Lower leg skin (tissue), 4 donors: ENCODE measurements at regions not wholly inside any gene's neighbourhood (a gene's known extent, or its start where the extent isn't known, plus 50 kb on each side); places are given as distances from the start of the nearest gene placed in this dataset.
"Not testable (repeated sequence)": the region's sequence is repeated elsewhere in the genome, so short reads cannot be mapped to it uniquely, and the experiment has no call there.

Experiments used
- DNase-seq, 2 donors: peaks; one replicate each; pipeline ENCODE4 v3.0.0-alpha.2; 2019; ENCODE audit warnings: low spot score in 2 of 2
- H3K4me3 ChIP-seq: fragments of 200-600 bp; sonication (generic); 2 replicates; pipeline ENCODE4 v1.5.1; 2017; ENCODE audit warnings: mild to moderate bottlenecking, low read depth; ENCODE audit not compliant: poor library complexity, severe bottlenecking
- POLR2A ChIP-seq, 2 donors: fragments of 450-650 bp; IDR thresholded peaks; one replicate each; pipeline ENCODE4 v1.6.1; 2016 to 2017; ENCODE audit warnings: antibody characterized with exemption in 2 of 2, mild to moderate bottlenecking in 1 of 2, moderate library complexity in 1 of 2
- WGBS, 2 donors: methylation state at CpG; one replicate each; pipeline ENCODE4 v1.1.5; 2018; 5-methylcytosine and 5-hydroxymethylcytosine counted together
- intact Hi-C: fragments of 100-400 bp; cut with DNase I; formaldehyde crosslinking; loops from one replicate; pipeline ENCODE4 v1.15.0; 2023; ENCODE audit warnings: low total_unique reads
- TF ChIP-seq, protein P1 (sequence below), 3 donors: fragments of 450-650 bp; IDR thresholded peaks; one replicate each; pipeline ENCODE4 v1.5.1; 2016; ENCODE audit warnings: antibody characterized with exemption in 3 of 3, mild to moderate bottlenecking in 3 of 3, moderate library complexity in 2 of 3

DNA sequence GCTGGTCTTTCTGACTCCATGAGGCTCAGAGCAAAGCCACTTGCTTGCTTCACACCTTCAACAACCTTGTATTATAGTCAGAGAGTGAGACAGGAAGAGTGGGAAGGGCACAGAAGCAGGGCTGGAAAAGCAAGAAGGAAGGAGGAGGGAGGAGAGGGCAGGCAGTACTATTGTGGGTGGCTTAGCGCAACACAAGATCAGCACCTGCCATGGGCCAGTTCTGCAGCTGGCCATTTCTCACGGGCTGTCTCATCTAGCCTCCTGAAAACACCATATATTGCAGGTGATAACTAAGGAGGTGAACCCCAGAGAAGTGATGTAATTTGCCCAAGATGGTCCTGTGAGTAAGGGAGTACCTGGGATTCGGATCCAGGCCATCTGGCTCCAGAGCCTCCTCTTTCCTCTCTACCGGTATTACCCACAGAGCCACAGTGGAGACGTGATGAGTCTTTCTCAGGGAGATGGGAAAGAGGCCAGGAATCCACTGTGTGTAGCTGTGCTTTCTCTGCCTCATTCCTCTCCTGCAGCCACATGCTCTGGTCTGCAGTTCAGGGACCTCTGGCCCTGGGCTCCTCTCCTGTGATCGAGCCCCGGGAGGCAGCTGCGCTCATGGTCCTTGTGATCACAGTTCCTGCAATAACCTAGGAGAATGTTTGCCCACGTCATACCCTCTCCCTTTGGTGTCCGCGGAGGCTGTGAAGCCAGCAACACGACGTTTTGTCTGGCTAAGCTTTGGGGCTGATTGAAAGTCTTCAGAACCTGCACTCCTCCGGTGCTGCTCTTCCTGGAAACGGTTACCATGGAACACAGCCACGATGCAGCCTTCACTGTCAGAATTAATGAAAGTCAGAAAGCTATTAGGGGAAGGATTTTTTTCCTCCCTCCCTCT, 178.1 kb upstream of the CCL2 start:
- intact Hi-C loops, result no loop called here
- TF ChIP-seq POLR2A (IDR thresholded peaks at IDR 0.05), result no peak
- TF ChIP-seq, protein P1, sequence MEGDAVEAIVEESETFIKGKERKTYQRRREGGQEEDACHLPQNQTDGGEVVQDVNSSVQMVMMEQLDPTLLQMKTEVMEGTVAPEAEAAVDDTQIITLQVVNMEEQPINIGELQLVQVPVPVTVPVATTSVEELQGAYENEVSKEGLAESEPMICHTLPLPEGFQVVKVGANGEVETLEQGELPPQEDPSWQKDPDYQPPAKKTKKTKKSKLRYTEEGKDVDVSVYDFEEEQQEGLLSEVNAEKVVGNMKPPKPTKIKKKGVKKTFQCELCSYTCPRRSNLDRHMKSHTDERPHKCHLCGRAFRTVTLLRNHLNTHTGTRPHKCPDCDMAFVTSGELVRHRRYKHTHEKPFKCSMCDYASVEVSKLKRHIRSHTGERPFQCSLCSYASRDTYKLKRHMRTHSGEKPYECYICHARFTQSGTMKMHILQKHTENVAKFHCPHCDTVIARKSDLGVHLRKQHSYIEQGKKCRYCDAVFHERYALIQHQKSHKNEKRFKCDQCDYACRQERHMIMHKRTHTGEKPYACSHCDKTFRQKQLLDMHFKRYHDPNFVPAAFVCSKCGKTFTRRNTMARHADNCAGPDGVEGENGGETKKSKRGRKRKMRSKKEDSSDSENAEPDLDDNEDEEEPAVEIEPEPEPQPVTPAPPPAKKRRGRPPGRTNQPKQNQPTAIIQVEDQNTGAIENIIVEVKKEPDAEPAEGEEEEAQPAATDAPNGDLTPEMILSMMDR (IDR thresholded peaks at IDR 0.05), result no peak
- DNase-seq, result no peak
- no peak overlapping the region for H3K4me3 ChIP-seq
- WGBS, 2 donors, result 56 to 60% methylated on average over 16 of the region's 16 CpGs

DNA sequence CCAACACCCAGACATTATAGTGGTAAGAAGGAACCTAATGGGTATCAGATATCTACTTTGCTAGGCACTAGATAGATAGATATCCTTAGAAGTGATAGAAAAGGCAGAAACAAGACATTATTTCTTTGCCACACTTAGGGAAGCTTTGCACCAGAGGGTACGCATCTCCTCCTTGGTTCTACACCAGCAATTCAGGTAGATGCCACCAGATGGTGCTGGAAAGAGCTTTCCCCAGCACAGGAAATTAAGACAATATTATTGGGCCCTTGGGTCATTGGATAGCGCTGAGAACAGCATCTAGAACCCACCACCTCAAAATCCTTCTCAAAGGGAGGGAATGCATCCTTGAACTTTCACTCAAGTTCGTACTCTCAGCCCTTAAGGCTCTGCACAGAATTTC, 173.8 kb upstream of the CCL2 start:
- no peak overlapping the region for H3K4me3 ChIP-seq
- no peak for TF ChIP-seq POLR2A (IDR thresholded peaks at IDR 0.05)
- TF ChIP-seq, protein P1 (IDR thresholded peaks at IDR 0.05), result no peak
- intact Hi-C loops, result no loop called here
- 58 to 59% methylated on average over 3 of the region's 3 CpGs for WGBS, 2 donors
- no peak for DNase-seq

DNA sequence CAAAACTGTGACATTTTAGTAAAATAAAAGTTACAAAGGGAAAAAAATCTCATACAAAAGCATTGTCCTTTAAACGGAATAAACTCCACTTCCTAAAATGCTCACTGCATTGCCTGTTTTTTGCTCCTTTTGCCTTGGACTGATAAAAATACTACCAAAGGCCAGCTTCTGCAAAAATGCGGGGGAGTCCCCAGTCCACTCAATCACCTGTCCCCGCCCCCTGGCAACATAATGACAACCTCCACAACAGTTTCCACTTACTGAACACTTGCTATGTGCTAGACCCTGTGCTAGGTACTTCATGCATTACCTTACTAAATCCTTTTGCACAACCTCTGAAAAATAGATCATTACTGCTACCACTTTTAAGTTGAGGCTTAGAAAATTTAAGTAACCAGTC, 172.7 kb upstream of the CCL2 start:
- no peak for DNase-seq
- no peak overlapping the region for H3K4me3 ChIP-seq
- intact Hi-C loops, result no loop called here
- TF ChIP-seq, protein P1 (IDR thresholded peaks at IDR 0.05), result no peak
- TF ChIP-seq POLR2A (IDR thresholded peaks at IDR 0.05), result no peak
- 65 to 73% methylated on average over 3 of the region's 3 CpGs for WGBS, 2 donors

DNA sequence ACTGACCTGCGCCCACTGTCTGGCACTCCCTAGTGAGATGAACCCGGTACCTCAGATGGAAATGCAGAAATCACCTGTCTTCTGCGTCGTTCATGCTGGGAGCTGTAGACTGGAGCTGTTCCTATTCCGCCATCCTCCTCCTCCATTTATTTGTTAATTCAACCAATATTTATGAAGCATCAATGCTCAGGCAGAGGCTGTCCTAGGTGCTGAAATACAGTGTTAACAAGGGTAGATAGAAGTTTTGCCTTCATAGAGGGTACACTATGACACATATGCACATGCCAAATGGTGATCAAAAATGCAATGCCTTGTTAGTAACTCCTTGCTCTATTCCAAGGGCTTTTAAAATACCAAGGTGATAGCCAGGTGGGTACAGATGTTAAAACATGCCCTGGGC, 166.0 kb upstream of the CCL2 start:
- intact Hi-C loops, H3K4me3 ChIP-seq, DNase-seq: not testable (repeated sequence)
- WGBS, 2 donors, result 90 to 92% methylated on average over 5 of the region's 5 CpGs

DNA sequence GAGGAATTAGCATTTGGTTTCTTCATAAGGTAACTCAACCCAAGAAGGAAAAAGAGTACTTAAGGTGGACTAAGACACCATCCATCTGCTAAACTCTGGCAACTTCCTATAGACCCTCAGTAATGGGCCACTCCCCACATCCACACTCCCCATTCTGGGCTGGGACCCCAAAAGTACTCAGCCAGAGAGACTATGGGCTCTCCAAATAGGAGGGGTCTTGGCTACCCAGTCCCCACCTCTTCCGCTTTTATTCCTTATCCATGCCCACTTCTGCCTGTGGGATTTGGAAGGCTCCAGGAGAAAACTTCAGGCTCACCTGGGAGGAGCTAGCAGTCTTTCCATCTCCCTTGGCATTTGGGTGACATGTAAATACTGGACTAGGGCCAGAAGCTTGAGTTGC, 164.5 kb upstream of the CCL2 start:
- no peak overlapping the region for H3K4me3 ChIP-seq
- intact Hi-C loops, result no loop called here
- no peak for DNase-seq
- WGBS, 2 donors, result 94 to 97% methylated on average over 1 of the region's 1 CpG
- TF ChIP-seq, protein P1 (IDR thresholded peaks at IDR 0.05), result no peak
- no peak for TF ChIP-seq POLR2A (IDR thresholded peaks at IDR 0.05)

DNA sequence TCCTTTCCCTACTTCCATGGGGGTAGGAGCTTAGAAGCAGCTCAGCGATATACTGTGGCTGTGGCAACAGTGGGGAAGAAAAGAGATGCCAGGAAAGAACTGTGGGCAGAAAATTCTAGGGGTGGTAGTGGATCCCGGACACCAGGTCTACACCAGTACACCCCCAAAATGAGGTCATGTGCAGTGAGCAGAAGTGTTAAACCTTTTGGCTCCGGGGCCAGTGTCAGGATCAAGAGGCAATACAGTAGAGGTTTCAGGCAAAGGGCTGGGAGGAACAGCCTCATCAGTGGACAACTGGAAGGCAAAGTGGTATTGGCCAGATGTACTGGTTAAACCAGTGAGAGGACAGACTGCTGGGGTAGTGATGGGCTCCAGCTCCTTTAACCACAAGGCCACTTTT, 163.1 kb upstream of the CCL2 start:
- intact Hi-C loops, result no loop called here
- WGBS, 2 donors, result 86% methylated on average over 3 of the region's 3 CpGs
- no peak for TF ChIP-seq POLR2A (IDR thresholded peaks at IDR 0.05)
- TF ChIP-seq, protein P1 (IDR thresholded peaks at IDR 0.05), result no peak
- no peak for DNase-seq
- no peak overlapping the region for H3K4me3 ChIP-seq
